NCI-H526 treated with DMSO at 0.1 percent for 48 hours (cell line): ENCODE measurements at regions not wholly inside any gene's neighbourhood (a gene's known extent, or its start where the extent isn't known, plus 50 kb on each side); places are given as distances from the start of the nearest gene placed in this dataset.
A peak's percentile ranks its signal among the peaks of the same experiment; 100 is the strongest.

Source experiments
- DNase-seq: peaks from one replicate; lab custom pipeline; 2025; lab: John Stamatoyannopoulos, UW

- DNase-seq: no peak
Observed at GRCh38 chr3:22113453-22113852, 362.4 kb upstream of the ZNF385D start.

DNA sequence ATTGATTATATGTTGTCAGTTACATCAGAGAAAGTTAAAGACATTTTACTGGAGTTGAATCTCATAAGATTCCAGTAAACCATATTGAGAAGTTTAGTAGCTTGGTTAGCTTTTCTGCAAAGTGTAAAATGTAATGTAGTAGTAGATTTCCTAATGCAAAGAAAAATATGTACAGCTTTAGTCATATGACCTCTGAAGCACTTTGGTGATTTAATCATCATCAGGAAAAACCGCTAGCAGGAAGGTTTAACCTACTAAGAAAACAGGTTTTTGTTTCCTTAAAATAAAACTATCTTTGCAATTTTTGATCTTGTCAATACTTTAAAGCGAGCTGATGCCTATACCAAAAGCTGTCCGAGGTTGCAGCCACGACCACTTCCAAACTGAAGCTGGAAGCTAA lies 364.6 kb upstream of the ZNF385D start:
- DNase-seq: no peak

DNA sequence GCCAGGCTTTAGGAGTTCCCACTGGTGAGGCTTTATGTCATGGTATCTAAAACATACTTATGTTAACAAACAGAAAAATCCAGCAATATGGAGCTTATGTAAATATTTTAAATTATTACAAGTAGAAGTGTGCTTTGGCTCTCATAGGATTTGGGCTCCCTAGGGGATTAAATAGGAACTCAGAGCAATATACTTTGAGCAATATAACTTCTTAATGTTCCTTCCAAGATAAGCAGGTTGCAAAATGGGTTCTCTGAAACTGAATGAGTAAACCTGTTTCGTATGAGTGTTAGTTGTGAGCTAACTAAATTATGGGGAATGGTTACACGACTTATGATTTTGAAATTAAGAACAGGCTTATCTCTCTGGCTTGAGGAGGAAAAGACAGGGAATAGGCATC lies 366.1 kb upstream of the ZNF385D start:
- DNase-seq: no peak

DNA sequence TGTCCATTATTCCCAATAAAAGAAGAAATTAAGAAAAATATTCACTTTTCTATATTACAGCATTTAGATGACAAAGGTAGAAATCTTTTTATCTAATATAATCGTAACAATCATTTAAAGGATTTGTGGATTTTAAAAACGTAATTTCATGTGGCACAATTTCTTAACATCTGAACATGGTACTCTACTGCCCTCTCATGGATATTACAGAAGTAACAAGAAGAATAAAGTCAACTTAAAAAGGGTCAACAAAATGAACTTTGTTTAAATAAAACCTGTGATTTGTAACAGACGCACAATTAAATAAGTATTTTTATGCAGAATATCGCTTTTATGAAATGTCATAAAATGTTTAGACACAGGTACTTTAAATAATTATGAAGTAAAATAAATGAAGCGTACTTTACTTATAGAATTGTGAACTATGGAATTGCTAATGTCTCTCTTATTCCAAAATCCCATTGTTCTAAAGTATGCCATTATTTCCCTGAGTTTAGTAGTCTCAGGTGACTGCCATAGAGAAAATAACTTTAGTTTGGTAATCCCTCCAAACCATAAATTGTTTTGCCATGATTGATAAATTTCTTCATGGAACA lies 366.8 kb upstream of the ZNF385D start:
- peak; percentile 34 for DNase-seq

- no peak for DNase-seq
Observed at GRCh38 chr3:22118542-22118941, 367.5 kb upstream of the ZNF385D start.

DNA sequence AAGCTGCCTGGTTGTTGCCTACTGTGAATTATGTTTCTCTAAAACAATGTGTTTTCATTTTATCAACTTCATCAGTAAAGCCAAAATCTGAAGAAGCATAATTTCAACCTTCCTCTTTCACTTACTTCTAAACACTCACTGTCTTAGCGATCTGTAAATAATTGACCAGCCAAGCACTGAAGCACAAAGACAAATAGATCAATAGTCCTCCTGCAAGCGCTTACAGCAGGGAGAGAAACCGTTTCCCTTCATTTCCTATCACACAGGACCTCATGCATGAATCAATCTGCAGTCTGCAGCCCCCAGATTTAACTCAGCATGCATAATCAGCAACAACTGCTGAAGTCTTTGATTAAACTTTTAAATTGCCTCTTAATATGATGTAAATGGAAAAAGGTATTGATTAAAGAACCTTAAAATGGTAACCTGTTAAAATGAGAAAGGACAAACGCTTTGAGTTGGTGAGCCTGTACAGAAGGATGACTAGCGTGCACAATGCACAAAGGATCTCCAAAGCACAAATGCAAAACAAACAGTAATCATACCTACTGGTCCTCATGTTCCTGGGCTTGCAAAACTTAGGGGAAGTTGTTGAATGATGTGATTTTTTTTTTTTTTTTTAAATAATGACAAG lies 370.2 kb upstream of the ZNF385D start:
- no peak for DNase-seq

DNA sequence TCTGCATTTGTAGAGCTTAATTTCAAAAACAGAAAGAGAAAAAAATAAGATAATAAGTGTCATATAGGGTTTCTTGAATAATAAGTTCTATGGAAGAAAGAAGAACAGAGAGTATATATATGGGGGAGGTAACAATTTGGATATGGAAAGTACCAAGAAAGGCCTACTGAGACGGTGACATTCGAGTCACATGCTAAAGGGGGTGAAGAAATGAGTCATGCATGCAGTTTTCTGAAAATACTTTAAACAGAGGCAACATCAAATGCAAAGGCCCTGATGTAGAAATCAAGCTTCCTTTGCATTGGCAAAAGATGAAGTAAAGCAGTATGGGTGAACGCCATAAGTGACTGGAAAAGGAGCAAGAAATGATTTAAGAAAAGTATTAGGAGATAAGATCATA lies 371.6 kb upstream of the ZNF385D start:
- no peak for DNase-seq

DNA sequence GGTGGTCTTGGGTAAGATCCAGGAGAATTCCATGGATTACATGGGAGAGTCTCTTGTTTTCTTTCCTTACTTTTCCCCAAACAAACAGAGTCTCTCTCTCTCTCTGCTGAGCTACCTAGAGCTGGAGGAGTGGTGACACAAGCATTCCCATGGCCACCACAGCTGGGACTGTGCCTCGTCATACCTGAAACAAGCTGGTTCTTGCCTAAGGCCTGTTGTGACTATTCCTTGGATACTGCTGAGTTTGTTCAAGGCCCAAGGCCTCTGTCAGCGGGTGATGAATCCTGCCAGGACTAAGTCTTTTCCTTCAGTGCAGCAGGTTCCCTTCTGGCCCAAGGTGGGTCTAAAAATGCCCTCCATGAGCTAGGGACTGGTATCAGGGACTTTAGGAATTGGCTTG lies 378.1 kb upstream of the ZNF385D start:
- no peak for DNase-seq

DNA sequence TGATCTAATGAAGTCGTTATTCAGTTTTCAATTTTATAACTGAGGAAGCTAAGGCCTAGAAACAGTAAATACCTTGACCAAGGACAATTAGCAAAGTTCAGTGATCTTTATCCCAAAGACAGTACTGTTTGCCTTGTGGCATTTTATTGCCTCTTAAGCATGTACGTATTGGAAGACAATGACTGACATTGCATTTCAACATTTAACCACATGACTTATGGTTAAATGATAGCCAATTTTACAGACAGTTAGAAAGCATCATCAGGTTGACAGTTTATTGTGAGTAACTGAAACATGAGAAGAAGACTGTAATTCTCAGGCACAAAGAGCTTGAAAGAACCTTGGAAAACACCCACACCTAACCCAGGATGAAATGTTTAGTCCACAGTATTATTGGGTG lies 390.8 kb upstream of the ZNF385D start:
- no peak for DNase-seq

GRCh38 chr3:22147161-22147560 lies 396.2 kb upstream of the ZNF385D start:
- DNase-seq: no peak

DNA sequence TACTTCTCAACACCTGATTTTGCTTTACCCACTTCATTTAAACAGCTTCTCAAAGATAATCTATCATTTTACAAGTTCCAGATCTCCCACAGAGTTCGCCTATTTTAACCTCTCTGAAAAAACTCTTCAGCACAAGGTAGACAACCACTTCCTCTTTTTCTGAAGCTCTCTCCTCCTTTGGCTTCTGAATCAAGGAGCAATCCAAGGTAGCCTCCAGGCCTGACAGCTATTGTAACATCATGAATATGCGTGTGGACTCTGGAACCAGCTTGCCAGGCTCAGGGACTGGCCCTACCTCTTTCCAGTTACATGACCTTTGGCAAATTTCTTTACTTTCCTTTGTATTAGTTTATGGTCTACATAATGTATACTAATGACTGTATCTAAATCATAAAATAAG lies 405.9 kb upstream of the ZNF385D start:
- DNase-seq: no peak

- no peak for DNase-seq
Observed at GRCh38 chr3:22157848-22158247, 406.8 kb upstream of the ZNF385D start.

- no peak for DNase-seq
Observed at GRCh38 chr3:22159004-22159695, 408.1 kb upstream of the ZNF385D start.

DNA sequence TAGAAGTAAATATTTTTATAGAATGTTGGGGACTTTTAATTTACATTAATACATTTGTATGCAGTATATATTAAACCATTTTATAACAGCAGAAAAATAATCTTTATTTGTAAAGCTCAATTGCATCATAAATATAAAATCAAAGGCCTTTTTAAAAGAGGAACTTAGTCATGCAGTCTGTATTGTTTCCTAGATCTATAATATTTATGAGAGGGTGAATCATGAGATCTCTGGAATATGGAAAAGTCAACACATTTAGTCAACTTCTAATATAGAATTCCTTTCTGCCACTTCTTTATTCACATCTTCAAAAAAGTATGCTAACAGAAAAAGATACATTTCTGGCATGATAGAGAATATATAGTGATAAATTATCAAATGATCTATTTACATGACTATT lies 410.3 kb upstream of the ZNF385D start:
- DNase-seq: no peak

DNA sequence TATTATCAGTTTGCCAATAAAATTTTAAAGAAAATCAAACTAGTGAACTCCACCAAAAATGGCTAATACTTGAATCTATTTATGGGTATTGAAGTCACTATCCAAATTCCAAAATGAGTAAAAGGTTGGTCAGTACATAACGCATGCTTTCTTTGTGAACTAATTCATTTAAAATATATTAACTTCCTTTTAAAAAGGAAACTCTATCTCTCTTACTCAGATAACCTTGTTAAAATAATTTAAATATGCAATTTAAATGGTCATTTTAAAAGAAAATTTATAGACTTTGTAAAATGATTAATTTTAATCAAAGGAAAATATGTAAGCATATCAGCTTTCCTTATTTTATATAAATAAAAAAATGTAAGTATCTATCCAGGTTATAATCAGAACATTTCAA lies 419.4 kb upstream of the ZNF385D start:
- no peak for DNase-seq

GRCh38 chr3:22172964-22173363 lies 422.0 kb upstream of the ZNF385D start:
- no peak for DNase-seq

DNA sequence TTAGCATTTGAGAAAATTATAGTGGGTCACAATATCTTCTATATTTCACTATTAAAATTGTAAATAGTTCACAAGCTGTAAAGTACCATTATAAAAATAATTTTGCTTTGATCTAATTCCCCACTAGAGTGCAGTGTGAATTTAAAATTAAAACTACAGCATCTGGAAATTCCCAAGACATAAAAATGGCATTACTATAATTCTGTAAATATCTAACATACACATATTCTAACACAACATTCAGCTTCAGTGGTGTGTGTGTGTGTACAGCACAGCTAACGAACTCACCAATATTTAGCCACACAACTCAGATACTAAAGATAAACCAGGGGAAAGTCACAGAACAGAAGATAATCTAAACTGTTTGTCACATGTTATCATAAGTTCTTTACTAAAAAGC lies 424.9 kb upstream of the ZNF385D start:
- no peak for DNase-seq

DNA sequence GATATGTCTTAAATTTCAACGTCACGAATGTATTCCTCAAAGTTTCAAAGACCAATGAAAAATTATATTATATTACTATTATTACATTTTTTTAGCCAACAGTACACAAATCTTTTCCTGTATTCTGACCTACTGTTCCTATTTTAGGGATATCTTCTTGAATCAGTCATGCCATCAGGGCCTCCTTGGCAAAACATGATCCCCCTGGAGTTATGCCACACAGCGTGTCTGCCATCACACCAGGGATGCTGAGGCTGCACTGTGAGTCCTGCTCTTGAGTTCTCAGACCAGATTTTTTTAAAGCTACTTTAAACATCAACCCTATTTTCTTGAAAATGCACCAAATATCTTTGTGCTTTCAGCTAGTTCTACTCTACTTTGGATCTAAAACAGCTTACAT lies 425.9 kb upstream of the ZNF385D start:
- no peak for DNase-seq

DNA sequence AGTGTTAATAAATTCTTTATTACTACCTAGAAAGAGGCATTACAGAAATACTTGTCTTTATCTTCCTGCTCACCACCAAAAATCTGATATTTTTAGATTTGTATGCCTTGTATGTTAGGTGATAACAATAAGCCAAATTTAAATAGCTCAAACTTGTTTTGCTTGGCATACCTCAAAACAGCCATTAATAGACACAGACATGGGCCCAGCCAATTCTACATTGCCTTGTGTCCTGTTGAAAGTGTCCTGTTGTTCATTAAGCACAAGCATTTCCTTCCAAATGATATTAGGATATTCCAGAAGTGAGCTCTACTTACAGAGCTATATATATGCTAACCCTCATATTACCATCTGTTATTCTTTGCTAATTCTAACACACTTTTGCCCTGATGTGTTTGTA lies 438.6 kb upstream of the ZNF385D start:
- DNase-seq: no peak

DNA sequence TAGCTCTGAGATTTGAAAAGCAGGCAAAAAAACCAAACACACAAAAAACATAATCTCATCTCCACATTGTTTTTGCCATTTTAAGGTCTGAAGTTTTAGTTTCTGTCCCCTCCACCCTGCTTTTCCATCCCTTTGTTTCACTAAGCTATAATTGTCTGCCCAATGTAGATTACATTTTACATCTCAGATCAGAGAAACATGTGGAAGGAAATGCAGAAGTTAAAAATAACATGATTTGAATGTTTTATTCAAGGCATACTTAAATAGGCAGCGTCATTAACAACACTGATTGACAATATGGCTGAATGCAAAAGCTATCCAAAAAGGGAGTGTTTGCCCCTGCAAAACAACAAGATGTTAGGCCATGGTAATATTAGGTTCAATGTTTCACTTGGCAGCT lies 448.1 kb upstream of the ZNF385D start:
- DNase-seq: no peak

- no peak for DNase-seq
Observed at GRCh38 chr3:22208844-22209243, 457.8 kb upstream of the ZNF385D start.

- no peak for DNase-seq
Observed at GRCh38 chr3:22209578-22209977, 458.6 kb upstream of the ZNF385D start.

GRCh38 chr3:22210693-22211092 lies 459.7 kb upstream of the ZNF385D start:
- no peak for DNase-seq

DNA sequence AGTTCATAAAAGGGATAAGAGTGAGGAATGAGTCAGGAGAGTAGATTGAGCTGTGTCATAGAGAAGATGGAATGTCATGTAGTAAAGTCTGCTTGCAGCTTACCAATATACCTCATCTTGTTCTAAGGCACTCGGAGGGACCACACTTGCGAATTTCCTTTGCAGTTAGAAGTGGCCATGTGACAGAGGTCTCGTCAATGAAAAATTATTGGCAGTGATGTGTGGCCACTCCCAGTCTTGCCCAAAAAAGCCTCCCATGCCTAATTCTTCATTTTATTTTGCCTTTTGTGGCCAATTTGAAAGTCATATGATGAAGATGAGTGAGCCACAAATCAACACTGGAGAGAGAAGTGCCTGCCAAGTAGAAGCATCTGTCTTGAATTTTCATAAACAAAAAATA lies 465.6 kb upstream of the ZNF385D start:
- DNase-seq: no peak
